Naive thymus-derived CD4-positive, alpha-beta T cell (primary cell): ENCODE measurements at regions not wholly inside any gene's neighbourhood (a gene's known extent, or its start where the extent isn't known, plus 50 kb on each side); places are given as distances from the start of the nearest gene placed in this dataset.

Experiments
- ATAC-seq: fragments of 150-1000 bp; cut with Tn5 transposase; 2 replicates; pipeline ENCODE4 v1.10.0; 2021; ENCODE audit warnings: mild to moderate bottlenecking, moderate library complexity
- CTCF ChIA-PET: fragments of 350-600 bp; sonication (Branson Sonifier 250); formaldehyde crosslinking; loops from one replicate; lab custom pipeline; 2021; ENCODE audit warnings: antibody characterized with exemption; lab: Charles Lee
- POLR2A ChIA-PET: fragments of 350-600 bp; sonication (Branson Sonifier 250); formaldehyde crosslinking; loops from one replicate; lab custom pipeline; 2021; ENCODE audit warnings: antibody characterized with exemption, inconsistent platforms; lab: Charles Lee
- DNase-seq, 9 donors: peaks; one replicate each; pipeline versions ENCODE4 v3.0.0 to v3.0.0-alpha.2; 2020 to 2022; ENCODE audit warnings: mixed read lengths in 1 of 9
- H3K27ac ChIP-seq: one replicate; pipeline ENCODE4 v1.7.0; 2013; ENCODE audit warnings: mild to moderate bottlenecking, low read depth, low read length, moderate library complexity
- H3K27me3 ChIP-seq, 2 donors: one replicate each; pipeline ENCODE4 v1.7.0; 2013; ENCODE audit warnings: low read length in 2 of 2, mild to moderate bottlenecking in 2 of 2, moderate library complexity in 2 of 2; ENCODE audit not compliant: control insufficient read depth in 2 of 2, insufficient read depth in 2 of 2
- H3K36me3 ChIP-seq, 3 experiments: 1 replicate in 2 of 3; 2 replicates in 1 of 3; pipeline ENCODE4 v1.7.0; 2013; ENCODE audit warnings: low read length in 3 of 3, mild to moderate bottlenecking in 3 of 3, moderate library complexity in 1 of 3; ENCODE audit not compliant: insufficient read depth in 3 of 3, control insufficient read depth in 2 of 3
- H3K4me1 ChIP-seq, 2 donors: one replicate each; pipeline ENCODE4 v1.7.0; 2013; ENCODE audit warnings: low read length in 2 of 2, mild to moderate bottlenecking in 2 of 2, moderate library complexity in 1 of 2; ENCODE audit not compliant: control insufficient read depth in 2 of 2, insufficient read depth in 2 of 2
- H3K4me3 ChIP-seq: 2 replicates; pipeline ENCODE4 v1.7.0; 2013; ENCODE audit warnings: mild to moderate bottlenecking, low read length
- H3K9me3 ChIP-seq, 3 experiments: 1 replicate in 2 of 3; 2 replicates in 1 of 3; pipeline ENCODE4 v1.7.0; 2013; ENCODE audit warnings: low read length in 3 of 3; ENCODE audit not compliant: control insufficient read depth in 2 of 3
- H3K27ac Mint-ChIP-seq, 9 donors: one replicate each; pipeline ENCODE4 v1.8.0; 2020 to 2022; ENCODE audit warnings: mixed read lengths in 9 of 9, mild to moderate bottlenecking in 8 of 9, moderate library complexity in 5 of 9, inconsistent platforms in 2 of 9
- H3K27me3 Mint-ChIP-seq, 5 donors: one replicate each; pipeline ENCODE4 v1.8.0; 2021 to 2022; ENCODE audit warnings: mixed read lengths in 5 of 5, mild to moderate bottlenecking in 1 of 5
- H3K36me3 Mint-ChIP-seq, 5 donors: one replicate each; pipeline ENCODE4 v1.8.0; 2020 to 2022; ENCODE audit warnings: mixed read lengths in 5 of 5, mild to moderate bottlenecking in 3 of 5, inconsistent platforms in 1 of 5
- H3K4me1 Mint-ChIP-seq, 7 donors: one replicate each; pipeline ENCODE4 v1.8.0; 2020 to 2022; ENCODE audit warnings: mixed read lengths in 7 of 7, mild to moderate bottlenecking in 3 of 7, inconsistent platforms in 1 of 7
- H3K4me3 Mint-ChIP-seq, 10 donors: one replicate each; pipeline ENCODE4 v1.8.0; 2020 to 2022; ENCODE audit warnings: mild to moderate bottlenecking in 10 of 10, mixed read lengths in 10 of 10, moderate library complexity in 6 of 10, inconsistent platforms in 2 of 10
- H3K9me3 Mint-ChIP-seq, 11 donors: one replicate each; pipeline ENCODE4 v1.8.0; 2020 to 2022; ENCODE audit warnings: mixed read lengths in 11 of 11, mild to moderate bottlenecking in 4 of 11, inconsistent platforms in 1 of 11, moderate library complexity in 1 of 11
- intact Hi-C, 2 donors: fragments of 100-400 bp; cut with micrococcal nuclease; formaldehyde crosslinking; loops; one replicate each; pipeline ENCODE4 v1.15.1; 2023

DNA sequence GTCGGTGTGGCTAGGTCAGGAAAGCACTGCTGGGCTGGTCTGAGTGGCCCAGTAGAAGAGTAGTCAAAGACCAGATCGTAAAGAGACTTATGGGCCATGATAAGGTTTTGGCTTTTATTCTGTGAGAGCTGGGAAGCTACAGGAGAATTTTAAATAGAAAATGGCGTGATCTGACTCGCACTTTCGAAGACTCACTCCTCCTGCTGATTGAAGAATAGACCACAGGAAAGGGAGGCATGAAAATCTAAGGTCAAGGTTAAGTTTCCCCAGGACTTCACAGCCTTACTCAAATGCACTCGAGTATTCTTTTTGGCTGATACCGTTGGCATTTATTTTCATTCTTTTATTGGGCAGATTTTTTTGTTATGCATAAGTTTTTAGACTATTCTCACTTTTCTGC lies 231.4 kb upstream of the ANKRD50 start:
- H3K27ac Mint-ChIP-seq = no peak overlapping the region
- CTCF ChIA-PET = no interaction called here
- H3K27ac ChIP-seq = no peak overlapping the region
- H3K4me3 ChIP-seq = no peak overlapping the region
- peaks cover 0 to 10% (median 3%) of the 10 kb centered on the region in 11 donors for H3K9me3 Mint-ChIP-seq
- H3K27me3 Mint-ChIP-seq = no peaks in the 10 kb centered on the region
- H3K9me3 ChIP-seq = no peaks in the 10 kb centered on the region
- H3K36me3 ChIP-seq = no peaks in the 10 kb centered on the region
- H3K36me3 Mint-ChIP-seq = peaks cover 0 to 5% (median 0%) of the 10 kb centered on the region in 5 donors
- no peaks in the 10 kb centered on the region for H3K27me3 ChIP-seq
- ATAC-seq (no peak), DNase-seq (no peak)
- intact Hi-C loops = no loop called here
- H3K4me1 ChIP-seq = no peaks in the 10 kb centered on the region
- no peak overlapping the region for H3K4me3 Mint-ChIP-seq
- POLR2A ChIA-PET = no interaction called here
- H3K4me1 Mint-ChIP-seq = no peaks in the 10 kb centered on the region

DNA sequence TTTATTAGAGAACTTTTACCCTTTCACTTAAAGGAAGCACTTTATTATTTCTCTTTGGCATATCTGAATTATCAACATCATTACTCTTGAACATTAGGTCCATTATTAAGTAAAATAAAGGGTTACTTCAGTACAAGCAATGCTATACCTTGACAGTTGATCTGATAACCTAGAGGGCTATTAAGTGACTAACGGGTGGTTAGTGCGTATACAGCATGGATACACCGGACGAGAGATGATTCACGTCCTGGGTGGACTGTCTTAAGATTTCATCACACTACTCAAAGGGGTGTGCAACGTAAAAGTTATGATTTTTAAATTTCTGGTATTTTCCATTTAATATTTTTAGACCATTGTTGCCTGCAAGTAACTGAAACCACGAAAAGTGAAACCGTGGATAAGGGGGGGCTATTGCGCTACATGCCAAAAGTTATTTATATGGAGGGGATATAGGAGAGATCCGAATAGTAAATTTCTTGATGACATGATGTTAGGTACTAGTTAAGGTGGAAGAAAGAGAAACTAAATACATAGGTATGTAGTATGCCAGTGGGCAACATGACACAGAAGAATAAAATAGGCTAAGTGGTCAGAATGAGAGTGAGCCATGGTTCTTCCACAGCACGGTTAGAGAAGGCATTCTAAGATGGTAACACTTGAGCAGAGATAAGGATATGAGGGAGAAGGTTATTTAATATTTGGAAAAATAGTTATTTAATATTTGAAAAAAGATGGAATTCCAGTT lies 230.8 kb upstream of the ANKRD50 start:
- H3K4me3 ChIP-seq = no peak overlapping the region
- CTCF ChIA-PET = no interaction called here
- DNase-seq = no peak

DNA sequence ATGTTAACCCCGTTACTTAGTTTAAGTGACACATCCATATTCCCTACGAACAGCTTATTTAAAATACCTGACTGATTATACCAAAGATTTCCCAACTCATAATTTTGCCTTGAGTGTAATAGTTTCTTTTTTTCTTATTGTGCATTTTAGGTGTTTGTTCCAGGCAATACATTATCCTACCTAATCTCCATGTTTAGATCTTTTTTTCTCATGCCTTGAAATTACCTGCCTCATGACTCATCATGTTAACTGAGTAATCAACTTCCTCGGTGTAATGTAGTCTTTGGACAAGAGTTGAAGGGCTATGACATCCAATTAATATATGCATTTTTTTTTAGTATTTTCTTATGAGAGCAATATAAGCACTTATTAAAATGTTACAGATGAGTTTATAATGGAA lies 228.7 kb upstream of the ANKRD50 start:
- no peaks in the 10 kb centered on the region for H3K36me3 ChIP-seq
- Mint-ChIP-seq H3K36me3 (peaks cover 0 to 5% (median 0%) of the 10 kb centered on the region in 5 donors), H3K4me3 (no peak overlapping the region), H3K4me1 (no peaks in the 10 kb centered on the region), H3K27ac (no peak overlapping the region), H3K27me3 (no peaks in the 10 kb centered on the region), H3K9me3 (peaks cover 0 to 10% (median 4%) of the 10 kb centered on the region in 11 donors)
- intact Hi-C loops = no loop called here
- DNase-seq = no peak
- ChIA-PET CTCF (no interaction called here), POLR2A (interaction anchor here (0.6 kb wide), 1 partner anchor 59 kb away, joined by 3 read pairs; no protein-coding TSS in a partner anchor)
- no peak for ATAC-seq
- no peaks in the 10 kb centered on the region for H3K4me1 ChIP-seq
- no peaks in the 10 kb centered on the region for H3K27me3 ChIP-seq
- H3K9me3 ChIP-seq = no peaks in the 10 kb centered on the region
- H3K4me3 ChIP-seq = no peak overlapping the region
- H3K27ac ChIP-seq = no peak overlapping the region

More for the DNA sequence above, 230.8 kb upstream of the ANKRD50 start:
- H3K27ac Mint-ChIP-seq = no peak overlapping the region
- POLR2A ChIA-PET = no interaction called here
- no peaks in the 10 kb centered on the region for H3K27me3 Mint-ChIP-seq
- no peaks in the 10 kb centered on the region for H3K4me1 Mint-ChIP-seq
- H3K36me3 Mint-ChIP-seq = peaks cover 0 to 5% (median 0%) of the 10 kb centered on the region in 5 donors
- Histone ChIP-seq H3K36me3 (no peaks in the 10 kb centered on the region), H3K27ac (no peak overlapping the region), H3K27me3 (no peaks in the 10 kb centered on the region), H3K4me1 (no peaks in the 10 kb centered on the region), H3K9me3 (no peaks in the 10 kb centered on the region)
- no peak for ATAC-seq
- H3K4me3 Mint-ChIP-seq = no peak overlapping the region
- intact Hi-C loops = no loop called here
- peaks cover 0 to 10% (median 3%) of the 10 kb centered on the region in 11 donors for H3K9me3 Mint-ChIP-seq

DNA sequence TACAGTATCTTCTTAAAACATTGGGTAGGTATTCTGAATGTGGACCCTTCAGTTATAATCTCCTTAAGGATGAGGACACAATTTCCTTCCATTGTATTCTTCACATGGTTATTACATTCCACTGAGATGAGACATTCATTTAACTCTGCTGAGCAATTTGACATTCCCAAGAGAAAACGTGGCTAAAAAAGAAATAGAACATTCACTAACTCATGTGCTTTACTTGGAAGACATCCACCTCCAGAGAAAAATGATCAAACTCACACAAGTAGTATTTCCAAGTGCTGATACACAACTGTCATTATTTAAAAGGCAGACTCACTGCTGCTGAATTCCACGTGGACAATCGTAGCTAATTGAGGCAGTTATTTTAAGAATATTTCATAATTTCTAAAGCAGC lies 227.9 kb upstream of the ANKRD50 start:
- no peak overlapping the region for H3K27ac ChIP-seq
- CTCF ChIA-PET = no interaction called here
- ATAC-seq (no peak), DNase-seq (no peak)
- H3K4me3 Mint-ChIP-seq = no peak overlapping the region
- H3K4me1 Mint-ChIP-seq = no peaks in the 10 kb centered on the region
- H3K9me3 Mint-ChIP-seq = peaks cover 0 to 10% (median 4%) of the 10 kb centered on the region in 11 donors
- intact Hi-C loops = no loop called here
- POLR2A ChIA-PET = no interaction called here
- H3K4me3 ChIP-seq = no peak overlapping the region
- H3K9me3 ChIP-seq = no peaks in the 10 kb centered on the region
- H3K36me3 Mint-ChIP-seq = peaks cover 0 to 5% (median 0%) of the 10 kb centered on the region in 5 donors
- no peaks in the 10 kb centered on the region for H3K27me3 Mint-ChIP-seq
- no peaks in the 10 kb centered on the region for H3K36me3 ChIP-seq
- H3K27me3 ChIP-seq = no peaks in the 10 kb centered on the region
- H3K4me1 ChIP-seq = no peaks in the 10 kb centered on the region
- no peak overlapping the region for H3K27ac Mint-ChIP-seq

DNA sequence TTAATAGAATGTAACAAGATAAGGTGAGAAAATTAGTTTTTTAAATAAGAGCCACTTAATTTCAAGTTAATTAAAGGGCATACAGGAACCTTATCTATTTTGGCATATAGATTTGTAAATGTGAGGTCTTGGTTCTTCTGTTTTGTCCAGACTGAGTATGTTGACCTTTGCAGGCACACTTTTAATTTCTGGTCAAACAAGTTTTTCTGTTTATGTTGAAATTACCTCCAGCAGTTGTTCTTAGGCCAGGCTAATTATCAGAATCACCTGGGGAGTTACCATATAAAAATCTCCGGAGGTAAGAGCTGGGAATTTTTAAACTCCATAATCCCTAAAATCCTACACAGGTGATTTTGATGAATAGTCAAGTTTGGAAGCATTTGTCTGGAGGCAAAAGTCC lies 227.4 kb upstream of the ANKRD50 start:
- Mint-ChIP-seq H3K4me3 (no peak overlapping the region), H3K27me3 (no peaks in the 10 kb centered on the region), H3K4me1 (no peaks in the 10 kb centered on the region), H3K27ac (no peak overlapping the region), H3K9me3 (peaks cover 0 to 10% (median 4%) of the 10 kb centered on the region in 11 donors), H3K36me3 (peaks cover 0 to 5% (median 0%) of the 10 kb centered on the region in 5 donors)
- ChIA-PET CTCF (no interaction called here), POLR2A (no interaction called here)
- no peak overlapping the region for H3K4me3 ChIP-seq
- no peak overlapping the region for H3K27ac ChIP-seq
- intact Hi-C loops = no loop called here
- H3K4me1 ChIP-seq = no peaks in the 10 kb centered on the region
- H3K9me3 ChIP-seq = no peaks in the 10 kb centered on the region
- DNase-seq (no peak), ATAC-seq (no peak)
- H3K27me3 ChIP-seq = no peaks in the 10 kb centered on the region
- no peaks in the 10 kb centered on the region for H3K36me3 ChIP-seq

DNA sequence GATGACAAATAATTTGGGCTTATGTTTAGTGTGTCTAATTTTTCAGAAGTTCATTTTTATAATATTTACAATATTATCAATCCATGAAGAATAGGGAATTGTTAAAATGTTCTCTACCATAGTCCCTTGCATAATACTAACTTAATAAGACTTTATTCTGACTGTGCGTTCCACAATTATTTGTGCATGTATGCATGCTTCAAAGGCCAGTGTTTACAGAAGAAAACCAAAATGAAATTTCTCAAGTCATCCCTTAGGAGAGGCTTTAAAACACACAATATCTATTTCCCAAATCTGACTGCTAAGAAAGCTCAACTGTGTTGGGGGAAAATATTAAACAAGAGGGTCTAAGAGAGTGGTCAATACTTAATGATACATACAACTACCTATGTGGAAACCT lies 226.3 kb upstream of the ANKRD50 start:
- intact Hi-C loops = no loop called here
- POLR2A ChIA-PET = no interaction called here
- no peak overlapping the region for H3K27ac ChIP-seq

DNA sequence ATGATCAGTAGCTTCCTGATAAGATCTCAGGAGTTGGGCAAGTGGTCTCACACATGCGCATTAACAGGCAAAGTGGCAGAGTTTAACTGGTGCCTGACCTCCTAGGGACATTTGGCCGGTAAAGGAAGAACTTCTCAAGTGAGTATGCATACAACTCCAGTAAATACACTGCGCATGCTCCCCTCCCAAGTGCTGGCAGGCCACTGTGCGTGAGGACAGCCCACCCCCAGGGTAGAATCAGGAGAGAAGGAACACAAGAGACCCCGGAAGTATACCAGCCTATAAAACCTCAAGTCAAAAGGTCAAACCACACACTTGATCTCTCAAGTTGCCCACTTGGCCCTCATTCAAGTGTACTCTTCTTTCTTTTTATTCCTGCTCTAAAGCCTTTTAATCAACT lies 225.5 kb upstream of the ANKRD50 start:
- Histone ChIP-seq H3K27me3 (no peaks in the 10 kb centered on the region), H3K27ac (no peak overlapping the region), H3K9me3 (no peaks in the 10 kb centered on the region), H3K4me3 (no peak overlapping the region), H3K36me3 (no peaks in the 10 kb centered on the region), H3K4me1 (no peaks in the 10 kb centered on the region)
- H3K4me1 Mint-ChIP-seq = no peaks in the 10 kb centered on the region
- no peaks in the 10 kb centered on the region for H3K27me3 Mint-ChIP-seq
- peaks cover 0 to 5% (median 0%) of the 10 kb centered on the region in 11 donors for H3K9me3 Mint-ChIP-seq
- no peak for ATAC-seq
- no peak for DNase-seq
- no peak overlapping the region for H3K27ac Mint-ChIP-seq
- ChIA-PET POLR2A (no interaction called here), CTCF (no interaction called here)
- H3K36me3 Mint-ChIP-seq = no peaks in the 10 kb centered on the region
- no peak overlapping the region for H3K4me3 Mint-ChIP-seq
- intact Hi-C loops = no loop called here

More for the DNA sequence above, 226.3 kb upstream of the ANKRD50 start:
- H3K4me3 Mint-ChIP-seq = no peak overlapping the region
- no peak overlapping the region for H3K27ac Mint-ChIP-seq
- Histone ChIP-seq H3K4me3 (no peak overlapping the region), H3K9me3 (no peaks in the 10 kb centered on the region), H3K27me3 (no peaks in the 10 kb centered on the region), H3K36me3 (no peaks in the 10 kb centered on the region), H3K4me1 (no peaks in the 10 kb centered on the region)
- peaks cover 0 to 10% (median 4%) of the 10 kb centered on the region in 11 donors for H3K9me3 Mint-ChIP-seq
- CTCF ChIA-PET = no interaction called here
- H3K27me3 Mint-ChIP-seq = no peaks in the 10 kb centered on the region
- no peaks in the 10 kb centered on the region for H3K4me1 Mint-ChIP-seq
- H3K36me3 Mint-ChIP-seq = peaks cover 0 to 5% (median 0%) of the 10 kb centered on the region in 5 donors
- no peak for DNase-seq
- ATAC-seq = no peak
